Right atrium auricular region (tissue), 2 donors: ENCODE measurements at regions not wholly inside any gene's neighbourhood (a gene's known extent, or its start where the extent isn't known, plus 50 kb on each side); places are given as distances from the start of the nearest gene placed in this dataset.

ENCODE experiments used
- DNase-seq: peaks from one replicate; pipeline ENCODE4 v3.0.0-alpha.2; 2019; ENCODE audit warnings: low spot score
- H3K27ac ChIP-seq, 2 donors: fragments of 200-600 bp; sonication (generic); 1 replicate in 1 of 2; 2 replicates in 1 of 2; pipeline ENCODE4 v1.5.1; 2016 to 2019
- H3K27me3 ChIP-seq, 2 donors: fragments of 200-600 bp; sonication (generic); one replicate each; pipeline versions ENCODE4 v1.5.1 to v1.6.0; 2017 to 2019
- H3K36me3 ChIP-seq: fragments of 200-600 bp; sonication (generic); one replicate; pipeline ENCODE4 v1.5.1; 2016
- H3K4me1 ChIP-seq, 2 donors: fragments of 200-600 bp; sonication (generic); one replicate each; pipeline versions ENCODE4 v1.5.1 to v1.6.0; 2017 to 2019
- H3K4me3 ChIP-seq, 2 donors: fragments of 200-600 bp; sonication (generic); 1 replicate in 1 of 2; 2 replicates in 1 of 2; pipeline ENCODE4 v1.5.1; 2017 to 2019; ENCODE audit warnings: mild to moderate bottlenecking in 1 of 2, moderate library complexity in 1 of 2
- H3K9me3 ChIP-seq, 2 donors: fragments of 200-600 bp; sonication (generic); one replicate each; pipeline ENCODE4 v1.5.1; 2019
- CTCF ChIP-seq, 2 donors: fragments of 200-600 bp; sonication (generic); IDR thresholded peaks; one replicate each; pipeline ENCODE4 v1.5.1; 2019; ENCODE audit warnings: antibody characterized with exemption in 2 of 2

GRCh38 chr21:22711636-22712035, 1713.4 kb downstream of the NCAM2 start:
- Histone ChIP-seq H3K36me3 (no peaks in the 10 kb centered on the region), H3K27ac (no peak overlapping the region), H3K27me3 (no peaks in the 10 kb centered on the region), H3K9me3 (no peaks in the 10 kb centered on the region), H3K4me1 (no peaks in the 10 kb centered on the region), H3K4me3 (no peak overlapping the region)
- no peak for TF ChIP-seq CTCF (IDR thresholded peaks at IDR 0.05)
- no peak for DNase-seq

- TF ChIP-seq CTCF (IDR thresholded peaks at IDR 0.05): no peak
- H3K27me3 ChIP-seq: no peaks in the 10 kb centered on the region
- no peaks in the 10 kb centered on the region for H3K36me3 ChIP-seq
- no peak for DNase-seq
- H3K4me1 ChIP-seq: no peaks in the 10 kb centered on the region
- no peaks in the 10 kb centered on the region for H3K9me3 ChIP-seq
- no peak overlapping the region for H3K27ac ChIP-seq
- no peak overlapping the region for H3K4me3 ChIP-seq
These were observed 1727.2 kb downstream of the NCAM2 start for GRCh38 chr21:22725436-22725835.

GRCh38 chr21:22728091-22728490, 1729.9 kb downstream of the NCAM2 start:
- H3K9me3 ChIP-seq: no peaks in the 10 kb centered on the region
- no peak for TF ChIP-seq CTCF (IDR thresholded peaks at IDR 0.05)

GRCh38 chr21:22743085-22743484, 1744.9 kb downstream of the NCAM2 start:
- no peaks in the 10 kb centered on the region for H3K9me3 ChIP-seq
- no peak overlapping the region for H3K4me3 ChIP-seq
- H3K27ac ChIP-seq: no peak overlapping the region
- H3K27me3 ChIP-seq: no peaks in the 10 kb centered on the region
- DNase-seq: no peak
- no peak for TF ChIP-seq CTCF (IDR thresholded peaks at IDR 0.05)
- H3K4me1 ChIP-seq: no peaks in the 10 kb centered on the region
- no peaks in the 10 kb centered on the region for H3K36me3 ChIP-seq

More at GRCh38 chr21:22728091-22728490, 1729.9 kb downstream of the NCAM2 start:
- no peaks in the 10 kb centered on the region for H3K36me3 ChIP-seq
- H3K4me1 ChIP-seq: no peaks in the 10 kb centered on the region
- no peak overlapping the region for H3K27ac ChIP-seq
- no peak for DNase-seq
- H3K27me3 ChIP-seq: no peaks in the 10 kb centered on the region
- no peak overlapping the region for H3K4me3 ChIP-seq

- H3K9me3 ChIP-seq: no peaks in the 10 kb centered on the region
- no peak overlapping the region for H3K27ac ChIP-seq
- H3K4me1 ChIP-seq: no peaks in the 10 kb centered on the region
- no peak for TF ChIP-seq CTCF (IDR thresholded peaks at IDR 0.05)
- no peak for DNase-seq
- H3K27me3 ChIP-seq: no peaks in the 10 kb centered on the region
- no peaks in the 10 kb centered on the region for H3K36me3 ChIP-seq
- H3K4me3 ChIP-seq: no peak overlapping the region
These were observed 1756.5 kb downstream of the NCAM2 start for GRCh38 chr21:22754746-22755145.

- Histone ChIP-seq H3K9me3 (no peaks in the 10 kb centered on the region), H3K27ac (no peak overlapping the region), H3K27me3 (no peaks in the 10 kb centered on the region), H3K4me1 (no peaks in the 10 kb centered on the region), H3K4me3 (no peak overlapping the region), H3K36me3 (no peaks in the 10 kb centered on the region)
- DNase-seq: no peak
- TF ChIP-seq CTCF (IDR thresholded peaks at IDR 0.05): no peak
These were observed 1760.3 kb downstream of the NCAM2 start for GRCh38 chr21:22758478-22758877.
